Tibial artery (tissue), 4 donors: ENCODE measurements at regions not wholly inside any gene's neighbourhood (a gene's known extent, or its start where the extent isn't known, plus 50 kb on each side); places are given as distances from the start of the nearest gene placed in this dataset.

Experiments
- DNase-seq, 2 donors: peaks; one replicate each; pipeline ENCODE4 v3.0.0-alpha.2; 2019
- H3K27ac ChIP-seq, 2 donors: fragments of 200-600 bp; sonication (generic) in 1 of 2; 1 replicate in 1 of 2; 2 replicates in 1 of 2; pipeline ENCODE4 v1.5.1; 2018 to 2019; ENCODE audit warnings: mild to moderate bottlenecking in 1 of 2
- H3K27me3 ChIP-seq, 2 donors: fragments of 200-600 bp; sonication (generic) in 1 of 2; one replicate each; pipeline versions ENCODE4 v1.5.1 to v1.6.0; 2016 to 2019
- H3K36me3 ChIP-seq, 3 donors: fragments of 200-600 bp; sonication (generic) in 2 of 3; one replicate each; pipeline ENCODE4 v1.5.1; 2016 to 2019; ENCODE audit warnings: mild to moderate bottlenecking in 2 of 3
- H3K4me1 ChIP-seq, 4 donors: fragments of 200-600 bp; sonication (generic) in 2 of 4; 1 replicate in 3 of 4; 2 replicates in 1 of 4; pipeline ENCODE4 v1.5.1; 2016 to 2019
- H3K4me3 ChIP-seq, 2 donors: fragments of 200-600 bp; sonication (generic) in 1 of 2; 1 replicate in 1 of 2; 2 replicates in 1 of 2; pipeline ENCODE4 v1.5.1; 2018 to 2019; ENCODE audit warnings: mild to moderate bottlenecking in 2 of 2
- H3K9me3 ChIP-seq, 3 donors: fragments of 200-600 bp; sonication (generic) in 1 of 3; one replicate each; pipeline ENCODE4 v1.5.1; 2016 to 2019
- CTCF ChIP-seq, 2 experiments: fragments of 200-600 bp in 1 of 2; fragments of 450-650 bp in 1 of 2; IDR thresholded peaks; one replicate each; pipeline ENCODE4 v1.5.1; 2017 to 2019; ENCODE audit warnings: antibody characterized with exemption in 2 of 2, mild to moderate bottlenecking in 1 of 2, moderate library complexity in 1 of 2
- intact Hi-C: fragments of 100-400 bp; cut with DNase I; formaldehyde crosslinking; loops from one replicate; pipeline ENCODE4 v1.15.0; 2023; ENCODE audit warnings: low total_unique reads

- Histone ChIP-seq H3K4me1 (peaks cover 0 to 18% (median 11%) of the 10 kb centered on the region in 4 donors), H3K9me3 (no peaks in the 10 kb centered on the region), H3K4me3 (no peak overlapping the region), H3K27ac (peak overlapping the region; percentile 87 to 93), H3K27me3 (no peaks in the 10 kb centered on the region), H3K36me3 (no peaks in the 10 kb centered on the region)
- no peak for DNase-seq
- TF ChIP-seq CTCF (IDR thresholded peaks at IDR 0.05) = no peak
- intact Hi-C loops = loop anchor here (1.0 kb wide), 1 partner anchor 89 kb away; the partner anchor contains the start of gene ARID1B
These were observed 88.6 kb upstream of the ARID1B start for GRCh38 chr6:156688620-156688971.

DNA sequence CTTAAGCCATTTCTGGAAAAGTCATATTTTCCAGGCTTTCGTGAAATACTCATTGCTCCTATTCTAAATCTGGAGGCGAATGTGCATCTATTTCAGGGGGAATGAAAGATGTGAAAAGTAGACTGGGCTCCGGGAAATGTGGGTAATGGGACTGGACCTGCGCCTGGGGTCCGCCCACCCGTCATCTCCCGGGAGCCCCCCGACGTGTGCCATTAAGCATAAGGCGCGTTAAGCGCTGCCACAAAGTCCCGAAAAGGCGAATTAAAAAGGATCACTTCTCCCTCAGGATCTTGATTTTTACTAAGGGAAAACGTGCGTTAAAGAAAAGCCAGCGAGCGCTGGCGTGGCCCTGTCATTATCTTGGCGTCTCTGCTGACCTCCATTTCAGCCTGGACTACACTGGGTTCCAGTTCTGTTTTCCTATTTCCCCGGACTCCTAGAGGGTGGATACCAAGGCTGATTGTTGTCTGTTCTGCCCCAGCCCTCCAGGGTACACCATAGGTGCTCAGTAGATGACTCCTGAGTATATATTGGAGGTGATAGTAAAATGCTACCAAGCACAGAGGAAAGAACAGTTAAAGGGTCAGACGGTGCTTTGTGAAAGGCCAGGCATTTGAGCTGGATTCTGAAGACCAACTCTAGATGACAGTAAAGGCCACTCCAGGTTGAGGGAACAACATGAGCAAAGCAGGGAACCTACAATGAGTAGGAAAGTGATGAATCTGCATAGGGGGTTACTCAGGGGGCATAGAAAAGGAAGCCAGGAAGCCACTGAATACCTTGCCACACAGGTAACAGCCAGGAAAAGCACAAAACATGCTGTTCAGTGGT lies 89.2 kb upstream of the ARID1B start:
- H3K4me1 ChIP-seq = peaks cover 0 to 18% (median 11%) of the 10 kb centered on the region in 4 donors

DNA sequence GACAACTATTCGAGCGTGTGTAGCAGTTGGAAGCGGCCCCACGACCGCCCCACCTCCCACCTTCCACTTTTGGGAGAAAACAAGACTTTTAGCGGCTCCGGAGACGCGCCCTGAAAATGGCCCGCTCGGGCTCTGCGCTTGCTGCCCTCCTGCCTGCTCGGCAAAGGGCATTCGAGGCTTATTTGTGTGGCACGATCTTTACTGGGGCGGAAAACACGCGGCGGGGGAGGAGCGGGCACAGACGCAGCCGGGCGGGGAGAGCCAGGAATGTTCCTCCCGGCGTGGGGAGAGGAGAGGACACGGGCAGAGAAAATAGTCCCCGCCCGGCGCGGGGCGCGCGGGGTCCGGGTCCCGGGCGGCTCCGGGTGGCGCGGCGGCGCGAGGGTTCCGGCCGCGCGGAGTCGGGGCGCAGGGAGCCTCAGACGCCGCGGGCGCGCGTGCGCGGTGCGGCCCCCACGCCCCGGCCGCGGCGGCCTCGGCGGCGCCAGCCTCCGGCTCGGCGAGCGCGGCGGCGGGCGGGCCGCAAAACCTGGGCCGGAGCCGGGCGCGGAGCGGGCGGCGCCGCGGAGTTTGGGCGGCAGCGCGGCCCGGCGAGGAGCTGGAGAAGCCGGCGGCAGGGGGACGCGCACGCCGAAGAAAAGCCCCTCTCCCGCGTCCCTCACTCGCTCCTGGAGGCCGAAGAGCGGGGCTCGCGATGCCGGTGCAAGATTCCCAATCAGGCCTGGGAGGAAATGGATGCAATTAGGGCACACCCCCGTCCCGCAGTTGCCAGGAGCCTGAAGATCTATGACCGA lies 90.0 kb upstream of the ARID1B start:
- Histone ChIP-seq H3K4me1 (peaks cover 0 to 18% (median 11%) of the 10 kb centered on the region in 4 donors), H3K27ac (peak overlapping the region; percentile 87 to 93), H3K27me3 (no peaks in the 10 kb centered on the region), H3K36me3 (no peaks in the 10 kb centered on the region), H3K9me3 (no peaks in the 10 kb centered on the region), H3K4me3 (peak overlapping the region; percentile 73 to 84)
- no peak for TF ChIP-seq CTCF (IDR thresholded peaks at IDR 0.05)
- peak; percentile 92 to 98 for DNase-seq
- intact Hi-C loops = loop anchor here (2.0 kb wide), 2 partner anchors 32 to 334 kb away; no protein-coding TSS in a partner anchor

More for the DNA sequence above, 89.2 kb upstream of the ARID1B start:
- intact Hi-C loops = loop anchor here (1.0 to 2.0 kb wide), 3 partner anchors 31 to 333 kb away; partner anchors contain the start of gene ARID1B
- Histone ChIP-seq H3K27ac (peak overlapping the region; percentile 87 to 93), H3K9me3 (no peaks in the 10 kb centered on the region), H3K36me3 (no peaks in the 10 kb centered on the region), H3K4me3 (peak overlapping the region; percentile 73 to 84), H3K27me3 (no peaks in the 10 kb centered on the region)
- peak in 1 of 2 donors; percentile 23 for DNase-seq
- TF ChIP-seq CTCF (IDR thresholded peaks at IDR 0.05) = no peak

DNA sequence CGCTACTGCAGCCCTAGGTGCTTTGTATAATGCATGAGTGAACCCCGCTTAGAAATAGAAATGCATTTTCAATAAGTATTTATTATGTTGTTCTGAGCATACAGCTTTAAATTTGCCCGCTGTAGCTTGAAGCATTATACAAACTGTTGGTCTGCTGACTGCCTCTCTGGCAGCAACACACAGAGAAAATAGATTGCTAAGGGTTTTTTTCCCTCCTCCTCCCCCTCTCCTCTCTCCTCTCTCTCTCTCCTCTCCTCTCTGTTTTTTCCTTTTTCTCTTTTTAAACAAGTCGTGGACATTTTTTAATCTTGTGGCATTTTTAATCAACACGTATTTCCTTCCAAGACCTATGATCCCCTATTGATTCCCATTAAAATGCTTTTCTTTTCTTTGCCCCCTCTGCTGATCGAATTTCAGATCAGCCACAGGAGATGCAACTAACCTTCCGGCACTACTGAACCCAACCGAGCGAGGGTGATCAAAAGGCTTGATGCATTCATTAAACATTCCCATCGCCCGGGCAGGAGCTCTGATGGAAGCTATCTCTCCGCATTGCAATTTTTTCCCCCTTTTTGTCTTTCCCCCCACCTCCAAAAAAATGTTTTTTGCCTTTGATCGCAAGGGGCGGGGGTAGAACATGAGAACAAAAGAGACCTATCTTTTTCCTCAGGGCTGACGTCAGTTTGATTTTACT lies 90.7 kb upstream of the ARID1B start:
- no peaks in the 10 kb centered on the region for H3K27me3 ChIP-seq
- H3K27ac ChIP-seq = peak overlapping the region; percentile 87 to 88
- H3K9me3 ChIP-seq = no peaks in the 10 kb centered on the region
- H3K4me1 ChIP-seq = peaks cover 0 to 18% (median 11%) of the 10 kb centered on the region in 4 donors
- H3K36me3 ChIP-seq = no peaks in the 10 kb centered on the region
- intact Hi-C loops = loop anchor here (2.0 kb wide), 2 partner anchors 32 to 334 kb away; no protein-coding TSS in a partner anchor
- no peak for DNase-seq
- H3K4me3 ChIP-seq = peak overlapping the region; percentile 60 to 84
- peak; percentile 44 to 57 for TF ChIP-seq CTCF (IDR thresholded peaks at IDR 0.05)

DNA sequence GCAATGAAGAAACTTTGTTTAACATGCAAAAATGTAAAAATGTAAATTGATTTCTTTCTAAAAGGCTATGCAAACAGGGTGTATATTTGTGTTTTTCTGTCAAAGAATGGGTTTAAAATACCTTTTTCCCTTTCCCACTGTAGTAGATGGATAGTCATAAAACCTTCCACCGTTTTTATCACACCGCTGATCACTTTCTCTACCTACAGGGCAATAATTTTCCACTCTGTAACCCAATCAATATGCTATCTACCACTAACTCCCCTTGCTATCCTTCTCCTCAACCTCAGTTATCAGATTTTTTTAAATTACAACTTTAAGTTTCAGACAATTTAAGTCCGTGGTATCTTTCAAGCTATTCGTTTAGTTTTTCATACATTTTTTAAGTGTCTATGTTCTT lies 91.4 kb upstream of the ARID1B start:
- peaks cover 0 to 18% (median 11%) of the 10 kb centered on the region in 4 donors for H3K4me1 ChIP-seq
- peak overlapping the region; percentile 60 to 84 for H3K4me3 ChIP-seq
- H3K27ac ChIP-seq = peak overlapping the region; percentile 87 to 88
- intact Hi-C loops = loop anchor here (2.0 kb wide), 2 partner anchors 33 to 335 kb away; no protein-coding TSS in a partner anchor
- no peaks in the 10 kb centered on the region for H3K36me3 ChIP-seq
- H3K9me3 ChIP-seq = no peaks in the 10 kb centered on the region
- no peaks in the 10 kb centered on the region for H3K27me3 ChIP-seq
- no peak for DNase-seq
- no peak for TF ChIP-seq CTCF (IDR thresholded peaks at IDR 0.05)
